ENCODE measurements at regions not wholly inside any gene's neighbourhood (a gene's known extent, or its start where the extent isn't known, plus 50 kb on each side); places are given as distances from the start of the nearest gene placed in this dataset.

DNA sequence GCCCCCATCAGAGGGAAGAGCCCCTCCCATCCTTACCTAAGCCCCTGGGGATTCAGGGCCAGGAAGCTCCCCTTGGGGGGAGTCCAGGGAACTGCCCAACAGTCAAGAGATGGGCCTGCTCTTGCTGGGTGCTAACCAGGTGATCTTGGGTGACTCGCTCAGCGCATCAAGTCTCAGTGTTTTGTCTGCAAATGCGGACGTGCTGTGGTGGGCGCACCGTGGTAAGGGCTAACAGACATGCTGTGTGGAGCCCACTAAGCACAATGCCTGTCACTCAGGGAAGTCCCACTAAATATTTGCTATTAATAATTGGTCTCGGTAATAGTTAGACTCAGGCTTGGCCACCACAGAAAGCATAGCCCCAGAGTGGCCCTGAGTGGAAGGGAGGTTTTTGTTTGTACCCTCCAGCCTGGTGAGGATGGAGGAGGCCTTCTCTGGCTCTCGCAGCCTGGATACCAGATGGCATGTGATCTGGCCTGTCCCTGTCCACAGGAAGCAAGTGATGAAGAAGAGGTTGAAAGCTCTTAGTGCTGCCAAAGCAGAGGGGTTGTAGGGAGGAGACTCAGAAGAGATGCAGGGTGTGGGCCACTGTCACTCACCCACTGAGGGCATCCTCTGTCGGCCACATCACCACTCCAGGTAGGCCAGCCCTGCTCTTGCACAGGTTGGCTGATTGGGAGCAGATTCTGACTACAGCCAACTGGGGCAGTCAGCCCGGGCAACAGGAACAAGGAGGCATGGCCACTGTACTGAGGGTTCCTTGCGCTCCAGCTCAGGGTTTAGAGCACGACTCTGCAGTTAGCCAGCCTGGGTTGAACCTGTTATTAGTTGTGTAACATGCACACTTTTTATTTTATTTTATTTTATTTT, 69.8 kb upstream of the KSR1 start:
- WGBS, 2 donors, result 91 to 92% methylated on average over 12 of the region's 12 CpGs
- H3K27me3 ChIP-seq, result no peaks in the 10 kb centered on the region
- no peaks in the 10 kb centered on the region for H3K9me3 ChIP-seq
- intact Hi-C loops (cut with DNase I), result loop anchor here in 1 of 10 donors (10.0 kb wide), 1 partner anchor 208 kb away; no protein-coding TSS in a partner anchor
- TF ChIP-seq, protein P1, sequence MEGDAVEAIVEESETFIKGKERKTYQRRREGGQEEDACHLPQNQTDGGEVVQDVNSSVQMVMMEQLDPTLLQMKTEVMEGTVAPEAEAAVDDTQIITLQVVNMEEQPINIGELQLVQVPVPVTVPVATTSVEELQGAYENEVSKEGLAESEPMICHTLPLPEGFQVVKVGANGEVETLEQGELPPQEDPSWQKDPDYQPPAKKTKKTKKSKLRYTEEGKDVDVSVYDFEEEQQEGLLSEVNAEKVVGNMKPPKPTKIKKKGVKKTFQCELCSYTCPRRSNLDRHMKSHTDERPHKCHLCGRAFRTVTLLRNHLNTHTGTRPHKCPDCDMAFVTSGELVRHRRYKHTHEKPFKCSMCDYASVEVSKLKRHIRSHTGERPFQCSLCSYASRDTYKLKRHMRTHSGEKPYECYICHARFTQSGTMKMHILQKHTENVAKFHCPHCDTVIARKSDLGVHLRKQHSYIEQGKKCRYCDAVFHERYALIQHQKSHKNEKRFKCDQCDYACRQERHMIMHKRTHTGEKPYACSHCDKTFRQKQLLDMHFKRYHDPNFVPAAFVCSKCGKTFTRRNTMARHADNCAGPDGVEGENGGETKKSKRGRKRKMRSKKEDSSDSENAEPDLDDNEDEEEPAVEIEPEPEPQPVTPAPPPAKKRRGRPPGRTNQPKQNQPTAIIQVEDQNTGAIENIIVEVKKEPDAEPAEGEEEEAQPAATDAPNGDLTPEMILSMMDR (IDR thresholded peaks at IDR 0.05), result no peak
- ATAC-seq, result no peak
- DNase-seq, result no peak
- H3K4me3 ChIP-seq, result no peak overlapping the region
- no peak overlapping the region for H3K27ac ChIP-seq
- peaks cover 0 to 16% (median 10%) of the 10 kb centered on the region in 9 donors for H3K4me1 ChIP-seq
- H3K36me3 ChIP-seq, result no peaks in the 10 kb centered on the region

DNA sequence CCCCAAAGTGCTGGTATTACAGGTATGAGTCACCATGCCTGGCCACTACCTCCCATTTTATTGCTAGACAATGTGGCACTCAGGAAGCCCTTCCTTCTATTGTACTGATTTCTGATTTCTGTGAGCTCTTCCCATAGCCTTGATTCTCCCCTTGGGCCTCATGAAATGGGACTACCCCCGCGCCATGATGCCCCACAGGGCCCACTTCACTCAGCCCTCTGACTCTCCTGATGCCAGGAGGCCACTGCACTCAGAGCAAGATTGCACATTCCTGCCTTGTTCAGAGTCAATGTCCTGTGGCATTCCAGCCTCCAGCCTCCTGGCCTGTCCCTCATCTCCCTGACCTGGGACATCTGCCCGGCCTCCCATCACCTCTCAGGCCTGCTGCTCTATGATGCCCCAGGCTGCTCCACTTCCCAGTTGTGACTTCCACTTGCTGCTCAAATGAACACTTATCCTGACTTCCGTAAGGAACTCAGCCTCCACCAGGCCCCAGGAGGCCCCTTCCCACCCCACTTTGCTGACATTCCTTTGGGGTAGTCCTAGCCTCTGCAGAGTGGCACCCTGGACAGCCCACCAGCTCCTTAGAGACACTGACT, 66.6 kb upstream of the KSR1 start:
- ATAC-seq, result no peak
- 92 to 96% methylated on average over 4 of the region's 4 CpGs for WGBS, 2 donors
- Histone ChIP-seq H3K36me3 (no peaks in the 10 kb centered on the region), H3K9me3 (peaks cover 0 to under 1% (median 0%) of the 10 kb centered on the region in 11 donors), H3K27ac (no peak overlapping the region), H3K27me3 (no peaks in the 10 kb centered on the region), H3K4me3 (no peak overlapping the region), H3K4me1 (peaks cover 0 to 5% (median 3%) of the 10 kb centered on the region in 9 donors)
- intact Hi-C loops (cut with DNase I), result loop anchor here in 3 of 10 donors (10.0 kb wide), 3 partner anchors 55 to 205 kb away; no protein-coding TSS in a partner anchor
- TF ChIP-seq, protein P1 (IDR thresholded peaks at IDR 0.05), result no peak
- DNase-seq, result no peak

DNA sequence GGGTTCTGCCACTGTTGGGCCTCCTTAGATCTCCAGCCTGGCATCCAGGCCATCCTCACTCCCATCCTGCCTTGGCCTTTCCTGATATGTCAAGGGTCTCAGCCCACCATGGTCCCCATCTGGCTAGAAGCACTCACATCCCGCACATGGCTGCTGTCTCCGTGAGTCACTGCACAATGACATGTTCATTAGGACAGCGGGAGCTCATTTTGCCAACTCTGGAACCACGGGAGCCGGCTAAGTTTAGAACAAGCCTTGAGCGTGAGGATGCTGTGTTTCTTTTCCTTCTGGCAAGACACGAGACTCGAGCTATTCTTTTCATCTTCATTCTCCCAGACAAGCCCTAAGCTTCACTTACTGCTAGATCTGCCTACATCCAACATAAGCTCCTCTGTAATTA, 65.7 kb upstream of the KSR1 start:
- Histone ChIP-seq H3K4me3 (no peak overlapping the region), H3K27me3 (no peaks in the 10 kb centered on the region), H3K36me3 (no peaks in the 10 kb centered on the region), H3K9me3 (peaks cover 0 to 6% (median 0%) of the 10 kb centered on the region in 11 donors), H3K4me1 (no peaks in the 10 kb centered on the region), H3K27ac (no peak overlapping the region)
- DNase-seq (no peak), ATAC-seq (peak in 2 of 8 donors; percentile 37 to 60)
- intact Hi-C loops (cut with DNase I), result loop anchor here in 2 of 10 donors (10.0 kb wide), 2 partner anchors 54 to 166 kb away; no protein-coding TSS in a partner anchor
- WGBS, 2 donors, result 74 to 81% methylated on average over 8 of the region's 8 CpGs
- TF ChIP-seq, protein P1 (IDR thresholded peaks at IDR 0.05), result no peak

DNA sequence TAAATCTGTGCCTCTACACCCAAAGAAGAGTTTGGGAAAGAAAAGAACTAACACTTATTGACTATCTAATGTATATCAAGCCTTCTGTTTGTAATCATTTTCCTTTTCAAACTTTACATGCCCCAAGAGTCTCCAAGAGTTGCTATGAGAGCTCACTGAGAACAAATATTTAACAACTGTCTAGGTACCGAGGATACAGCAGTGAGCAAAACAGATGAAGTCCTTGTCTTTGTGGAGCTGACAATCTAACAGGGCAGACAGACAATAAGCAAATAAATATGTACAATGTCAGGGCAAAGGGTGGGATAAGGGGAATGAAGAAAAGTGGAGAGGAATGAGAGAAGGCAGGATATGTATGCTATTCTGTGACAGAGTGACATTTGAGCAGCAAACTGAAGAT, 64.8 kb upstream of the KSR1 start:
- Histone ChIP-seq H3K36me3 (no peaks in the 10 kb centered on the region), H3K9me3 (peaks cover 0 to 6% (median 0%) of the 10 kb centered on the region in 11 donors), H3K27ac (no peak overlapping the region), H3K4me3 (no peak overlapping the region), H3K4me1 (peaks cover 0 to 5% (median 0%) of the 10 kb centered on the region in 9 donors), H3K27me3 (no peaks in the 10 kb centered on the region)
- intact Hi-C loops (cut with DNase I), result loop anchor here in 2 of 10 donors (10.0 kb wide), 2 partner anchors 53 to 167 kb away; no protein-coding TSS in a partner anchor
- TF ChIP-seq, protein P1 (IDR thresholded peaks at IDR 0.05), result no peak
- DNase-seq, result no peak
- 83 to 90% methylated on average over 1 of the region's 1 CpG for WGBS, 2 donors
- ATAC-seq, result no peak
